Liver (tissue), 8 donors: ENCODE measurements at regions not wholly inside any gene's neighbourhood (a gene's known extent, or its start where the extent isn't known, plus 50 kb on each side); places are given as distances from the start of the nearest gene placed in this dataset.
A peak's percentile ranks its signal among the peaks of the same experiment; 100 is the strongest.

Experiments used
- DNase-seq: peaks from one replicate; pipeline ENCODE4 v3.0.0-alpha.2; 2017; ENCODE audit warnings: low spot score
- H3K27ac ChIP-seq, 2 donors: one replicate each; pipeline ENCODE4 v1.7.0; 2013; ENCODE audit warnings: inconsistent platforms in 2 of 2, low read length in 2 of 2, control low read depth in 1 of 2, low read depth in 1 of 2, mild to moderate bottlenecking in 1 of 2
- H3K27me3 ChIP-seq, 4 donors: one replicate each; pipeline versions ENCODE4 v1.6.1 to v1.7.0; 2013; ENCODE audit warnings: low read length in 3 of 4, inconsistent platforms in 1 of 4, mild to moderate bottlenecking in 1 of 4, moderate library complexity in 1 of 4; ENCODE audit not compliant: control insufficient read depth in 4 of 4, insufficient read depth in 4 of 4
- H3K36me3 ChIP-seq, 4 donors: one replicate each; pipeline versions ENCODE4 v1.6.1 to v1.7.0; 2013; ENCODE audit warnings: low read length in 3 of 4, mild to moderate bottlenecking in 3 of 4, low read depth in 1 of 4, moderate library complexity in 1 of 4; ENCODE audit not compliant: control insufficient read depth in 4 of 4, insufficient read depth in 3 of 4
- H3K4me1 ChIP-seq, 4 donors: one replicate each; pipeline versions ENCODE4 v1.6.1 to v1.7.0; 2013; ENCODE audit warnings: low read length in 3 of 4, mild to moderate bottlenecking in 3 of 4, moderate library complexity in 1 of 4; ENCODE audit not compliant: control insufficient read depth in 4 of 4, insufficient read depth in 4 of 4
- H3K4me3 ChIP-seq, 3 donors: one replicate each; pipeline versions ENCODE4 v1.6.1 to v1.7.0; 2013; ENCODE audit warnings: low read length in 3 of 3, control low read depth in 1 of 3, low read depth in 1 of 3, mild to moderate bottlenecking in 1 of 3
- H3K9ac ChIP-seq, 2 donors: one replicate each; pipeline ENCODE4 v1.7.0; 2013; ENCODE audit warnings: low read length in 2 of 2, mild to moderate bottlenecking in 2 of 2, moderate library complexity in 2 of 2, control low read depth in 1 of 2, low read depth in 1 of 2
- H3K9me3 ChIP-seq, 4 donors: one replicate each; pipeline versions ENCODE4 v1.6.1 to v1.7.0; 2013; ENCODE audit warnings: low read length in 3 of 4; ENCODE audit not compliant: control insufficient read depth in 4 of 4
- ATF3 ChIP-seq: IDR thresholded peaks from 2 replicates; pipeline ENCODE4 v1.6.1; 2016; ENCODE audit warnings: antibody characterized with exemption
- CTCF ChIP-seq: fragments of 150-350 bp; IDR thresholded peaks from 2 replicates; pipeline ENCODE4 v1.5.1; 2017; ENCODE audit warnings: improper control_type of control experiment, low read depth, low read length; ENCODE audit not compliant: missing input control
- EGR1 ChIP-seq, 2 donors: IDR thresholded peaks; 2 replicates each; pipeline ENCODE4 v1.6.1; 2016 to 2018; ENCODE audit warnings: antibody characterized with exemption in 2 of 2, low read depth in 2 of 2
- FOXA1 ChIP-seq: IDR thresholded peaks from 2 replicates; pipeline ENCODE4 v1.6.1; 2016; ENCODE audit warnings: antibody characterized with exemption
- FOXA2 ChIP-seq: IDR thresholded peaks from 2 replicates; pipeline ENCODE4 v1.6.1; 2016; ENCODE audit warnings: antibody characterized with exemption
- GABPA ChIP-seq, 2 donors: IDR thresholded peaks in 1 of 2; conservative IDR thresholded peaks in 1 of 2; 2 replicates each; pipeline ENCODE4 v1.6.1; 2016; ENCODE audit warnings: antibody characterized with exemption in 2 of 2, mild to moderate bottlenecking in 1 of 2, moderate library complexity in 1 of 2
- HNF4A ChIP-seq, 2 donors: conservative IDR thresholded peaks; 2 replicates each; pipeline ENCODE4 v1.6.1; 2016; ENCODE audit warnings: antibody characterized with exemption in 2 of 2, mild to moderate bottlenecking in 2 of 2
- HNF4G ChIP-seq: IDR thresholded peaks from 2 replicates; pipeline ENCODE4 v1.6.1; 2016; ENCODE audit warnings: antibody characterized with exemption
- JUND ChIP-seq, 2 donors: IDR thresholded peaks; 2 replicates each; pipeline ENCODE4 v1.6.1; 2016; ENCODE audit warnings: antibody characterized with exemption in 2 of 2
- MAX ChIP-seq: IDR thresholded peaks from 2 replicates; pipeline ENCODE4 v1.6.1; 2016; ENCODE audit warnings: antibody characterized with exemption
- NR2F2 ChIP-seq: IDR thresholded peaks from 2 replicates; pipeline ENCODE4 v1.6.1; 2016; ENCODE audit warnings: antibody characterized with exemption
- RAD21 ChIP-seq, 2 donors: IDR thresholded peaks; 2 replicates each; pipeline ENCODE4 v1.6.1; 2016; ENCODE audit warnings: antibody characterized with exemption in 2 of 2, mild to moderate bottlenecking in 2 of 2
- REST ChIP-seq: IDR thresholded peaks from 2 replicates; pipeline ENCODE4 v1.6.1; 2016; ENCODE audit warnings: antibody characterized with exemption, mild to moderate bottlenecking
- RXRA ChIP-seq, 2 donors: IDR thresholded peaks; 2 replicates each; pipeline ENCODE4 v1.6.1; 2017 to 2018; ENCODE audit warnings: antibody characterized with exemption in 2 of 2, mild to moderate bottlenecking in 1 of 2
- SP1 ChIP-seq: IDR thresholded peaks from 2 replicates; pipeline ENCODE4 v1.6.1; 2018; ENCODE audit warnings: antibody characterized with exemption, mild to moderate bottlenecking
- TAF1 ChIP-seq: conservative IDR thresholded peaks from 2 replicates; pipeline ENCODE4 v1.6.1; 2016; ENCODE audit warnings: antibody characterized with exemption, mild to moderate bottlenecking
- YY1 ChIP-seq: IDR thresholded peaks from 2 replicates; pipeline ENCODE4 v1.6.1; 2016; ENCODE audit warnings: antibody characterized with exemption, mild to moderate bottlenecking
- ZBTB33 ChIP-seq: IDR thresholded peaks from 2 replicates; pipeline ENCODE4 v1.6.1; 2016; ENCODE audit warnings: antibody characterized with exemption
- whole genome bisulfite sequencing: extraction: QIAGEN DNeasy Blood & Tissue Kit; methylation state at CpG from one replicate; pipeline ENCODE4 v1.1.7; 2013; 5-methylcytosine and 5-hydroxymethylcytosine counted together
- donor health status: healthy.
- donor health status: healthy.
- donor health status: healthy.
- donor health status: healthy.
- donor health status: healthy.

GRCh38 chr21:32113486-32113885 is 165.4 kb downstream of the MIS18A start:
- no peak overlapping the region for H3K27ac ChIP-seq
- no peaks in the 10 kb centered on the region for H3K27me3 ChIP-seq
- H3K4me1 ChIP-seq: no peaks in the 10 kb centered on the region
- no peak for TF ChIP-seq EGR1 (IDR thresholded peaks at IDR 0.05; ENCODE audit: low read depth in 2 of 2)
- no peak for TF ChIP-seq JUND (IDR thresholded peaks at IDR 0.05)
- no peak for TF ChIP-seq NR2F2
- TF ChIP-seq YY1: no peak
- no peak for TF ChIP-seq ATF3
- no peak for TF ChIP-seq FOXA2
- TF ChIP-seq SP1: no peak
- TF ChIP-seq REST: no peak
- no peak for TF ChIP-seq MAX
- no peak for TF ChIP-seq GABPA (IDR thresholded peaks at IDR 0.05 in 1 of 2, conservative IDR thresholded peaks at IDR 0.05 in 1 of 2)
- no peak for TF ChIP-seq TAF1
- no peak for TF ChIP-seq RAD21 (IDR thresholded peaks at IDR 0.05)
- TF ChIP-seq ZBTB33: no peak
- no peak for TF ChIP-seq FOXA1
- no peak for TF ChIP-seq CTCF
- H3K36me3 ChIP-seq: no peaks in the 10 kb centered on the region
- 86% methylated on average over 3 of the region's 3 CpGs for WGBS
- DNase-seq: no peak
- H3K9me3 ChIP-seq: no peaks in the 10 kb centered on the region
- H3K4me3 ChIP-seq: no peak overlapping the region
- H3K9ac ChIP-seq: no peak overlapping the region

- H3K9ac ChIP-seq: no peak overlapping the region
- H3K4me1 ChIP-seq: no peaks in the 10 kb centered on the region
- H3K36me3 ChIP-seq: no peaks in the 10 kb centered on the region
- no peak overlapping the region for H3K27ac ChIP-seq
- H3K27me3 ChIP-seq: no peaks in the 10 kb centered on the region
- no peak overlapping the region for H3K4me3 ChIP-seq
- WGBS: 82% methylated on average over 1 of the region's 1 CpG
- peak; percentile 54 for DNase-seq
- H3K9me3 ChIP-seq: no peaks in the 10 kb centered on the region
- TF ChIP-seq HNF4A (conservative IDR thresholded peaks at IDR 0.05) (no peak), SP1 (no peak), HNF4G (no peak), GABPA (IDR thresholded peaks at IDR 0.05 in 1 of 2, conservative IDR thresholded peaks at IDR 0.05 in 1 of 2) (no peak), REST (no peak), RXRA (IDR thresholded peaks at IDR 0.05) (no peak), EGR1 (IDR thresholded peaks at IDR 0.05; ENCODE audit: low read depth in 2 of 2) (no peak), NR2F2 (no peak), FOXA2 (no peak), RAD21 (IDR thresholded peaks at IDR 0.05) (no peak), TAF1 (no peak), CTCF (no peak), JUND (IDR thresholded peaks at IDR 0.05) (no peak), FOXA1 (no peak), YY1 (no peak)
These were observed 166.7 kb downstream of the MIS18A start for GRCh38 chr21:32112195-32112594.
